DMS53 treated with DMSO at 0.1 percent for 48 hours (cell line): ENCODE measurements at regions not wholly inside any gene's neighbourhood (a gene's known extent, or its start where the extent isn't known, plus 50 kb on each side); places are given as distances from the start of the nearest gene placed in this dataset.

Experiments
- DNase-seq: peaks from one replicate; lab custom pipeline; 2025; ENCODE audit not compliant: unreplicated experiment; lab: John Stamatoyannopoulos, UW

DNA sequence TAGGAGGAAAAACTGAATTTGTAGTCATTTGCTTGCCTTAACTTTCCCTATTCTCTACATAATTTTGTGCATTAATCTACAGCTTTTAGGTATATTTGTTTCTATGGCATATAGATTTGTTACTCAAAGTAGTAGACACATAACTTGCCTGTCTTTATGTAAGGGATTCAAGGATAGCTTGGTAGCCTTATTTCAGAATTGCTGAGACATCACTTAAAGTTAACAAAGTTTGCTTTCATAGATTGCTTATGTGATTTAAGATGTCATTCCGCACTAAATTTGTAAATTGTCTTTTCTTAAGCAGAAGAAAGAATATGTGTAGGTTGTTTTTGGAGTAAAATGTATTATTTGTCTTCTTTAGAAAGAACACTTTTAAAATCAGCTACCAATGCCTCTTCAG lies 477.7 kb upstream of the NOVA1 start:
- no peak for DNase-seq

DNA sequence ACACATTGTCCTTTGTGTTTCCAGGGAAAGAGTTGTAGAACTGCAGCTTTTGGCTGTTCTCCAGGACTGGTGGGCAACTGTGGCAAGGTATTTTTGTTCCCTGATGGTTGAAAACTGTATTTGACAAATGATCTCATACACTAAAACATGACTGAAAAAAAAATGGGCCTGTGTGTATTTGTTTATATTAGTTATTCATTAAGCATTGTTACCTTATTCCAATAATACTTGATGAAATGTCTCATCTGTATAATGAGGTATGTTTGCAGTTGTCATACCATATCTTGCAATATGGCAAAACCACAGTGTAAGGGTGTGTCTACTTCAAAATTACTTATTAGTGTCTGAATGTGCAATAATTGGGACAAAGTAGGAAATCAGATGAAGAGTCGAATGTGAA lies 479.4 kb upstream of the NOVA1 start:
- DNase-seq = no peak

DNA sequence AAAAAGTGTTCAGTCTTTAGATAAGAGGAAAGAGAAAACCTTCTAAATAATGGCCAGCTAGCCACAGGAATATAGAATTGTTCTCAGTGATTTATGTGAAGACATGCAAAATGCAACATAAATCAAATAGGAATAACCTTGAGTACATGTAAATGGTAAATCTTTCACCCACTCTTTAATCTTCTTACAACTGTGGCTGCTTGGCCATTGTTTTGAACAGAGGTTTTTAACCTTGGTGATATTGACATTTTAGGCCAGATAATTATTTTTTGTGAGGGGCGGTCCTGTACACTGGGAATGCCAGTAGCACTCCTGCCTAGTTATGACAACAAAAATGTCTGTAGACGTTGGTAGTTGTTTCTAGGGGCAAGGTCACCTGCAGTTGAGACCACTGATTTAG lies 479.9 kb upstream of the NOVA1 start:
- DNase-seq = no peak

DNA sequence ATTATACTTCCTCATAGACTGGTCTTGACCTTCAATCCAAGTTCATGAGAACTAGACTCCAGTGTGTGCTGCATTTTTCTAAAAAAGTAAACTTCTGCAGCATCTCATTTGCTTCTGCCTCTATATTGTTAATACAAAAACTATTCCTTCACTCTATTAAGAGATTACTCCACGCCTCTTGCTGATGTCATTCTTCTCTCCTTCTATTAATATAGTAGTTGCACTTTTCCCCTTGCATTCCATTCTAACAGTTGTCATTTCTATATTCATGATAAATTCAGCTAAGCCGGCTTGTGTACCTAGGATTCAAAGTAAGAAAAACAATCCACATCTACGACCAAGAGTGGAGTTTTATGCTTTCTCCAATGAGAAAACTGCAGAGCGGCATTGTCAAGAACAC lies 480.4 kb upstream of the NOVA1 start:
- no peak for DNase-seq

DNA sequence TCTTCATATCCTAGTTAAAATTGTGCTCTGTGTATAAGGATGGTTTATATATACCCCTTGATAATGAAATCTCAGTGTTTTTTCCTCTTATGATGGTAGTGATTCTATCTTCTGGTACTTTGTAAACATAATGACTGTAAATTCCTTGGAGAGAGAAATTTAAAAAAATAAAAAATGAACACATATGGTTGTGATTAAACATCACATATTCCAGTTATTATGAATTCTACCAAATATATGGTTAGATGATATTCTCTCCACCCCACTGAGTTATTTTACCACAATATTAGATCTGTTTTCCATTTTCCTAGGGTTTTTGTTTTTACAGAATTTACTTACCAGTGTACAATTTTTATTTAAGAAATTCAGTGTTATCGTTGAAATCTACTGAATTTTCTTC lies 481.9 kb upstream of the NOVA1 start:
- DNase-seq = no peak

DNA sequence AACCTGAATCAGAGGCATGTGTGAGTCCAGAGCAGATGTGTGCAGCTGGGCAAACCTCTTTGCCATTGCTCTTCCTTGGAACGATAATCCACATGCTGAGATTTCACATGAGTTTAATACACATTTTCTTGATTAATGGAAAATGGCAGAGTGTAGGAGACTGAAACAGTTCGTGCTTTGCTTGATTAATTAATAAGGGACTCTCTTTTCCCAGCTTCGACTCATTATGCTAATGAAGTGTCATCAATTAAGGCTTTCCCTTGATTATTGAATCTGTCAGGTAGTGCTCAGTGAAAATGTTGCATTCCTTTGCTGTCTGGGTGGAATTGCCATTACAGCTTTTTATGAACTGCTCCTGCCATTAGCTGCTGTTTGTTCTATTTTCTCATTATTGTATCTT lies 487.7 kb upstream of the NOVA1 start:
- DNase-seq = no peak

DNA sequence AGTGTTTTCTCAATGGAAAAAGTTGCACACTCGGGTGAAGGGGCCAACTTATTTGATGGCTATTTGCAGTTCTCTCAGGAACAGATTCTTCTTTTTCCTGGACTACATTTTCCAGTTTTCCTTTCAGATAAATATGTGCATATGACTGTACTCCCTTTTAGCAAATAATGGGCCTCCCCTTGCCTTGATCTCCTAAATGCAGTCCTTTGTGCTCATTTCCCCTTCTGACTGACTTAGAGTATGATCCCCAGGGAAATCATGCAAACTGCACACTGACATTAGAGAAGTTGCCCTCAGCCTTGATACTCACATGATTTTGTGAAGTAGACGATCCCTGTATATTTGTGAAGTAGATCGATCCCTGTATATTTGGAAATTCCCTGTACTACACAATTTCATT lies 492.9 kb upstream of the NOVA1 start:
- no peak for DNase-seq

DNA sequence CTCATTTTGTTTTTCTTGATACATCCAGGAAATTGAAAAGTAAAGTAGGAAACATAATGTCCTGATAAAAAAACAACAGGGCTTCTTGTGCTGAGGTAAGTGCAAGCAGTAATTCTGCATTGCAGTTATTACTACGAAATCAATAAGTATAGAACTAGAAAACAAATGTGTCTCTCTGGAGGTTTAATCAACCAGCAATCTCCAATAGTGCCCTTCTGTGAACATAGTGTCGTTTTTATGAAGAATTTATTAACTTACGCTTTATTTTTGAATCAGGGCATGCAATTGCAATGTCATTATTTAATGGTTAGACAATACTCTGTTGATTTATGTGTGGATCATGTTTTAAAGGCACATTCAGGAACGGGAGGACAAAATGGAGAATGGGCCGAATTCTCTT lies 494.1 kb upstream of the NOVA1 start:
- DNase-seq = no peak

DNA sequence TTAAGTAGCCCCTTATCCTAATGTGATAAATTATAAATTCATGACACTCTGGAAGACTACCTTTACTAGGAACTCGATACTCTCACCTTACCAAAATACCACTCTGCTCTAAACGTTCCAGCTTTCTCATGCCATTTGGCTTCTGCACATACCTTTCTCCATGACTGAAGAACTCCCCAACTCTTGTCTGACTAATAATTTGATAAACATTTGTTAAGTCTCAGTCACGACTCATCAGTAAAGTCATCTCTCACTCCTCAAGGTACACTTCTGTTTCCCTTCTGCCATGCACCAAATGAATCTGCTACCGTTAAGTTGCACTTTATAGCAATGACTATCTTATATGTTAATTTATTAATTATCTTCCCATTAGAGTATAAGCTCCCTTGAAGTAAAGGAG lies 498.3 kb upstream of the NOVA1 start:
- no peak for DNase-seq

DNA sequence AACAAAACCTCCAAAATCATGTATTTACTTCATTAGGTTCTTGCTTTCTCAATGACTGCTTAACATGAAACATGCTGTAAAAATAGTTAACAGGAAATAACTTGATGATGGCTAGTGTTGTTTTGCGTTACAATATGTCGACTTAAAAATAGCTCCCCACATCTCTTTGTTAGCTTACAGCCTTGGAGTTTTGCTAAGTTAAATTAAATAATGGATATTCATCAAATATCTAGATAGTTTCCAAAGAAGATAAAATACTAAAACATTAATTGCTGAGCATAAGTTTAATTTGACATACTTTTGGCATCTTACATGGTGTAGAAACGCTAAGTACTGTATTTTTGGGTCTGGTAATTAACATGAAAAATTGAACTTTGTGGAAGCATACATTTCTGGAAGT lies 500.6 kb upstream of the NOVA1 start:
- DNase-seq = no peak

DNA sequence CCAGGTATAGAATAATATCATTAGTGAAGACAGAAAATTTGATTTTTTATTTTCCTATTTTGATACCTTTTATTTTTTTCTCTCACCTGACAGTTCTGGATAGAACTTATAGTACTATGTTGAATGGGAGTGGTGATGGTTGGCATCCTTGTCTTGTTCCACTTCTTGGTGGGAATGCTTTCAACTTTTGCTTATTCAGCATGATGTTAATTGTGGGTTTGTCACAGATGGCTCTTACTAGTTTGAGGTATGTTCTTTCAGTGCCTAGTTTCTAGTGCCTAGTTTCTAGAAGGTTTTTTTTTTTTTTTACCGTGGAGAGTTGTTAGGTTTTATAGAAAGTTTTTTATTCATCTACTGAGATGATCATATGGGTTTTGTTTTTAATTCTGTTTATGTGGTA lies 516.3 kb upstream of the NOVA1 start:
- DNase-seq = no peak

DNA sequence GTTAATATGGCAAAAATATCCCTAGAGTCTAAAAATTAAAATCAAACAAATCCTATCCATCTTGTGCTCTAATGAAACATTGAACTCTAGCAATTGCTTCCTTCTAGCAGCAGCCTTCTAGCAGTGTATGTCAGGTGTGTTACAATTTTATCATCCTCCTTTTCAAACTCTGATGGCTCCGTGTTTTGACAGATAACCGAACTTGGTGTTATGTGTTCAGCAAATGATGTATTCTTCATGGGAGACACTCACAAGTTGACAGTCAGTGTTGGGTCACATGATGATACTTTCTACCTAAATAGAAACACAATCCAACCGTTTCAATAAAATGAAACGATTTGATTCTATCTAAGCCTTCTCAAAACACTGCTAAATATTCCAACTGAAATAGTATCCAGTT lies 525.3 kb upstream of the NOVA1 start:
- no peak for DNase-seq

DNA sequence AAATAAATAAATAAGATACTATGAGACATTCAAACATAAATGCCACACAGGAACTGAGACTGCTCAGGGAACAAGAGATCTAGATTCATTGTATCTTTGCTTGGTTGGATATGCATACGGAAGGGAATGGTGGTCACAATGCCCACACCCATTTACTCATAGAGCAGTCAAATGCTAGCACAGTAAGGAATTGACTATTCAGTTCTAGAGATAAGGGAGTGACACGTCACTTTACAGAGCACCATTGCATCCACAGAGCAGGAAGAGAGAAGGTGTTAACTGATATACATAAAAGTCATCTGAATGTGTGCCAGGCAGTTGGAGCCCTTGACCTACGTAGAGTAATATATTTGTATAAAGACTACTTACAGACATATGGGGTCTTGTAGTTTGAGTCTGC lies 530.0 kb upstream of the NOVA1 start:
- no peak for DNase-seq

DNA sequence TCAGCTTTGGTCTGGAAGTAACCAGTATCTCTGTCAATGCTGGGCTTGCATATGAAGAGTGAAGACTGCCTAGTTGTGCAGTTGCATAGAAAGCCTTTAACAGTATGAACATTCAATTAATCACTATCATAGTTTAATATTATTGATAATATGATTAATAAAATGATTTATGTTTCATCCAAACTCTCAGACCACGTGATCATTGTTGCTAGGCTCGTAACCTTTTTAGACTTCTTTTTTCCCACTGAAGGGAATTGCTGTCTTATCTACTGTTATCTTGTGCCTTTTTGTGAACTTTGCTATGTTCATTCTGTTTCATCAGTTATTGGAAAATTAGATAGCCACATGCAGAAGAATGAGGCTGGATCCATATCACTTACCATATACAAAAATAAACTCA lies 536.4 kb upstream of the NOVA1 start:
- DNase-seq = no peak

DNA sequence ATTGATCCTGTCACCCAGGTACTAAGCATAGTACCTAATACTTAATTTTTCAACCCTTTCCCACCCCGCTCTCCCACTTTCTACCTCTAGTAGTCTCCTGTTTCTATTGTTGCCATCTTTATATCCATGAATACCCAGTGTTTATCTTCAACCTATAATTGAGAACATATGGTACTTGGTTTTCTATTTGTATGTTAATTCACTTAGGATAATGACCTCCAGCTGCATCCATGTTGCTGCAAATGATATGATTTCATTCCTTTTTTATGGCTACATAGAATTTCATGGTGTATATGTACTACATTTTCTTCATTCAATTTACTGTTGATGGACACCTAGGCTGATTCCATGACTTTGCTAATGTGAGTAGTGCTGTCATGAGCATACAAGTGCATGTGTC lies 547.3 kb upstream of the NOVA1 start:
- no peak for DNase-seq

DNA sequence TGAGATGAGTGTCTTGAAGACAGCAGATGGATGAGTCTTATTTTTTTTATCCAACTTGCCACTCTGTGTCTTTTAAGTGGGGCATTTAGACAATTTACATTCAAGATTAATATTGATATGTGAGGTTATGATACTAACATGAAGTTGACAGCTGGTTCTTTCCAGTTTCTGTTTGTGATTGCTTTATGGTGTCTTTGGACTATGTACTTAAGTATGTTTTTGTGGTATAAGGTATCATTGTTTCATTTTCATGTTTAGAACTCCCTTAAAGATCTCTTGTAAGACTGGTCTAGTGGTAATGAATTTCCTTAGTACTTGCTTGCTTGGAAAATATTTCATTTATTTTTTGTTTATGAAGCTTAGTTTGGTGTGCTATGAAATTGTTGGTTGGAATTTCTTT lies 550.3 kb upstream of the NOVA1 start:
- DNase-seq = no peak

DNA sequence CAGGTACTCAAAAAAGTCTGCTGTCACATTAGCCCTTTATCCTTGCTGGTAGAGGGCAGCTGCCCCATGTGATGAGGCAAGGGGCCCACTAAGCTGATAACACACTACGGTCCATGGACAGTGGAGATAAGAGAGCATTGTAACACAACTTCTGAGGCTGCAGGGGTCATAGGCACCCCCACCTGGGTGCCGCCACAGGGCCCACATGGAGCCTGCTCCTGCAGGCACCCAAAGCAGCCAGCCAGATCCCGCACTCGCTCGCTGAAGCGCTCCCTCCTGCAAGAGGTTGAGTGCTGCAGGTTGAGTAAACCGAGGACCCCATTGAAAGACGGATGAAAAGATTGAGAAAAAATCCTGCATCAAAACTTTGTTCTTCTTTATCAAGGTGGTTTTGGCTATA lies 566.3 kb upstream of the NOVA1 start:
- DNase-seq = no peak

DNA sequence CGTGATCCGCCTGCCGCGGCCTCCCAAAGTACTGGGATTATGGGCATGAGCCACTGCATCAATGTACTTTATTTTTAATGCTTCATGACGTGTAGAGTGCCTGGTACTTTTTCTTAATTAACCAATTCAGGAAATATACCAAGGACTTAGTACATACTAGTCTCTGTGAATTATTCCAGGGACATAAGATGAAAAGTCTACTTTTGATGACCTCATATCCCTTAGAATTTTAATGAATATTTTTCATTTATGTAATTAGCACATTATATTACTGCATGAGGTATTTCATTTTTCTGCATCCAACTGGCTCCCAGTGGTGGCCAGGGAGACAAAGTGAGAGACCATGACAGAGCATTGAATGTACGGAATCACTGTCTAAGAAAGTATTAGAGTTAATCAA lies 577.7 kb upstream of the NOVA1 start:
- no peak for DNase-seq

DNA sequence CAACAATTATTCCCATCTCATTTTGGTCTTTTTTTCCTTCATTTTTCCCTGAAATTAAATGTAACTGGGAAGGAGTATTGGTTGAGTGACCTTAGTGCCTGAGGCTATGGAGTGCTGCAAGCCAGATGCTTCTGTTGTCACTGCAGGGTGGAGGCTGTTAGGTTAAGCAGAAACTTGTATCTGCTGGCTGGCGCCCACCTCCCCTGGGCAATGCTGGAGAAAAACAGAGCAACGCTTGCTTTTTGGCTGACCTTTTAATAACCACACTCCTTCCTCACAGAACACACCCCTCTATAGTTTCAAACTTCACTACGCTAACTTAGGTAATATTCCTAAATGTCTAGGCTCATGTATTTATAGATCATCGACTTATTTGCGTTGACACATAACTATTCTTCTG lies 583.5 kb upstream of the NOVA1 start:
- DNase-seq = no peak

DNA sequence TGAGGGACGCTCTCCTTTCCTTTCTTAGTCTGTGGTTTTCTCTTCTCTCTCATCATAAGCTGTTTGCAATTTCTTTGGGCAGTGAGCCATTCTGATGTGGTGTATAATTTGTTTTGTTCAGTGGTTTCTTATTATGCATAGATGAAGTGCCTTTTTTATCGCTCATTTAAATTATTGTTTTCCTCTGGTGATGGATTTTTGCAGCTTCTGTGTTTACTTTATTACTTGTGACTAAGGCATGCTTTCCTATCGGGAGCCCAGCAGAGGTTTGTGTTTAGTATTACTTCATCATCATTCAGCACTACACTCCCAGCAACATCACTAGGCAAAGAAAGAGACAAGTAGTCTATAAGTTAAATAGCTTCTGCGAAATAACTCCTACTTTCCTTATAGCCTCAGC lies 586.6 kb upstream of the NOVA1 start:
- no peak for DNase-seq

DNA sequence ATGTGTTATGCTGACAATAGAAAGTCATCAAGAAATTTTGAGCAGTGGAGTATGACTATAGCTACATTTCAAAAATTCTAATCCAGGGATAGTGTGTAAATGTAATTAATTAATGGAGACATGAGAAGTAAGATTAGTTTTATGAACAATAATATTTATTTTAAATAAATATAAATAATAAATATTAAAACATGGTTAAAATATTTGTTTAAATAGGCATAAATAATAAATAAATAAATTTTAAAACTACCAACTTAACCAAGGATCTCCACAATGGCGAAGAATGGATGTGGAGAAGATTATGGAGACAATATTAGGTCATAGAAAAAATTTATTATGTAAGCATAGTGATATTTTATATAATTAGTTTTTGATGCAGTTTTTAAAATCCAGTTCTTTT lies 588.2 kb upstream of the NOVA1 start:
- no peak for DNase-seq

DNA sequence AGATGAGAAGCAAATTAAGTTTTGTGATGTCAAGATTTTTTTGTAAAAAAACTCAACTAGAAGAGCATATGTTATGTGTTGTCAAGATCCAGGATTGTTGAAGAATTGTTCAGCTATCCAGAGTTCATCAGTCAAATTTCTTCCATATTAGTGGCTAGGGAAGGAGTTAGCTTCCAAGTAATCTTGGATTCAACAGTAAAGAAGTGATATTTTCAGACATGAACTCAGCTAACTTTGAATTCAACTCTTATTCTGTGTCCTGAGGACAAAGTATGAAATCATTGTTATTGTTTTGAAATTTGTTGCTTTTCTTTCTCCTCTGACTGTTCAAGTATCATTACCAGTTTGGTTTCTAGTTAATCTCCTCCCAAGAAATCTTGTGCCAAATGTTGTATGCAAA lies 589.3 kb upstream of the NOVA1 start:
- DNase-seq = no peak

DNA sequence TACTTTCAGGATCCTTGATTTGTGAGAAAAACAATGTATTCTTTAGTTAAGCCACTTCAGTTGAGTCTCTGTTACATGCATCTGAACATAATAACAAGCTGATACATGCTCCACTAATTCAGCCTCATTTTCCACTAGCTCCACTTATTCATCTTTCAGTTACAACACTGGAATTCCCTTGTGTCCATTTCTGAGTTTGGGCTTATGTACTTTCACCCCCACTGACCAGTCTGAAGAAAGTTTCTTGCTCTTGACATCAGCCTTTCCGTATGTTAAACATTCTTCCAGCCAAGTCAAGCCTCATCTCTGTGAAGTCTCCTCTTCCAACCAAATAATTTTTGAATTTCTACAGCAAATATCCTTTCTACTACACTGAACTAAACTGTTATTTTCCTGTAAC lies 592.5 kb upstream of the NOVA1 start:
- DNase-seq = no peak

DNA sequence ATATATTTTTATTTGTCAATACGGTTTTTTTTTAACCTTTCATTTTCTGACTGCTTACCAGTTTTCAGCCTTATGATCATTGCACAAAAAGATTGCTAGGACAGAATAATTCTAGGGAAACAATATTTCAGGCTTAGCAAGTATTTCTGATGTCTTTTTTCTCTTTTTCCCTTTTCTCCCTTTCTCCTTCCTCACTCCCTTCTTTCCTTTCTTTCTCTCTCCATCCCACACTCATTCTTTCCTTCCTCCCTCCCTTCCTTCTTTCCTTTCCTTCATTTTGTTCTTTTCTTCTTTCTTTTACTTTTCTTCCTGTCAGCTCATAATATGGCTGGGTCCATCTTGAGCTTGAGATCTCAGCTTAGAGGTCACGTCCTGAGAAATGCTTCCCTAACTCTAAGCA lies 601.4 kb upstream of the NOVA1 start:
- no peak for DNase-seq
